SK-N-SH (cell line): ENCODE measurements at regions not wholly inside any gene's neighbourhood (a gene's known extent, or its start where the extent isn't known, plus 50 kb on each side); places are given as distances from the start of the nearest gene placed in this dataset.

Source experiments
- CTCF ChIA-PET: fragments of 300-600, 350-600 bp; formaldehyde crosslinking; extraction: SDS; loops from one replicate; lab custom pipeline; 2021; lab: Yijun Ruan, JAX
- POLR2A ChIA-PET: fragments of 350-600 bp; sonication (Branson Sonifier 250); formaldehyde crosslinking; extraction: SDS; loops from one replicate; lab custom pipeline; 2020; ENCODE audit warnings: antibody characterized with exemption, inconsistent platforms; lab: Yijun Ruan, JAX
- DNase-seq: peaks from one replicate; pipeline ENCODE4 v3.0.0; 2012
- H2AFZ ChIP-seq: fragments of 200-600 bp; sonication (generic); 2 replicates; pipeline ENCODE4 v1.8.1; 2016; ENCODE audit warnings: antibody characterized with exemption, mild to moderate bottlenecking, low read depth
- H3F3A ChIP-seq: fragments of 200-600 bp; sonication (generic); replicated peaks from 2 replicates; pipeline ENCODE3; 2016; ENCODE audit warnings: antibody characterized with exemption, mild to moderate bottlenecking; ENCODE audit not compliant: insufficient read depth
- H3K27ac ChIP-seq, 2 experiments: fragments of 200-500 bp in 1 of 2; fragments of 200-600 bp in 1 of 2; sonication (Bioruptor generic) in 1 of 2; sonication (generic), shearing (Covaris generic) in 1 of 2; 2 replicates each; pipeline versions ENCODE4 v1.5.1 to v1.6.1; 2014 to 2016; ENCODE audit warnings: low read depth in 2 of 2, inconsistent platforms in 1 of 2, low read length in 1 of 2, mild to moderate bottlenecking in 1 of 2, mixed read lengths in 1 of 2
- H3K27me3 ChIP-seq: fragments of 200-600 bp; sonication (generic), shearing (Covaris generic); 2 replicates; pipeline ENCODE4 v1.6.1; 2016; ENCODE audit warnings: mixed run types; ENCODE audit not compliant: insufficient read depth
- H3K36me3 ChIP-seq, 2 experiments: fragments of 200-500 bp in 1 of 2; fragments of 200-600 bp in 1 of 2; sonication (Bioruptor generic) in 1 of 2; sonication (generic) in 1 of 2; replicated peaks in 1 of 2; 2 replicates each; pipeline versions ENCODE3 to v1.5.1; 2014 to 2016; ENCODE audit warnings: low read length in 1 of 2, mild to moderate bottlenecking in 1 of 2; ENCODE audit not compliant: insufficient read depth in 2 of 2, control insufficient read depth in 1 of 2
- H3K4me1 ChIP-seq, 2 experiments: fragments of 200-500 bp in 1 of 2; fragments of 200-600 bp in 1 of 2; sonication (Bioruptor generic) in 1 of 2; sonication (generic), shearing (Covaris generic) in 1 of 2; 2 replicates each; pipeline versions ENCODE4 v1.5.1 to v1.6.1; 2014 to 2016; ENCODE audit warnings: low read depth in 1 of 2, low read length in 1 of 2, mixed run types in 1 of 2; ENCODE audit not compliant: insufficient read depth in 2 of 2, control insufficient read depth in 1 of 2
- H3K4me2 ChIP-seq: fragments of 200-600 bp; sonication (generic), shearing (Covaris generic); 2 replicates; pipeline ENCODE4 v1.6.1; 2017; ENCODE audit warnings: mixed run types
- H3K4me3 ChIP-seq, 2 experiments: fragments of 200-500 bp in 1 of 2; fragments of 200-600 bp in 1 of 2; sonication (Bioruptor generic) in 1 of 2; sonication (generic), shearing (Covaris generic) in 1 of 2; 2 replicates each; pipeline versions ENCODE4 v1.5.1 to v1.8.1; 2014 to 2016; ENCODE audit warnings: low read depth in 2 of 2, inconsistent platforms in 1 of 2, low read length in 1 of 2, mild to moderate bottlenecking in 1 of 2, mixed read lengths in 1 of 2, moderate library complexity in 1 of 2
- H3K79me2 ChIP-seq: fragments of 200-600 bp; sonication (generic); 2 replicates; pipeline ENCODE4 v1.8.1; 2017; ENCODE audit warnings: mild to moderate bottlenecking; ENCODE audit not compliant: insufficient read depth
- H3K9ac ChIP-seq: fragments of 200-600 bp; sonication (generic); 2 replicates; pipeline ENCODE4 v1.6.1; 2017; ENCODE audit warnings: mixed run types
- H3K9me2 ChIP-seq: fragments of 200-600 bp; sonication (generic); 2 replicates; pipeline ENCODE4 v1.6.1; 2017; ENCODE audit warnings: mixed run types
- H3K9me3 ChIP-seq: fragments of 200-600 bp; sonication (generic); 2 replicates; pipeline ENCODE4 v1.6.1; 2017; ENCODE audit warnings: mixed run types, mild to moderate bottlenecking, moderate library complexity
- H4K20me1 ChIP-seq: fragments of 200-600 bp; sonication (generic); 2 replicates; pipeline ENCODE4 v1.6.1; 2017; ENCODE audit warnings: mild to moderate bottlenecking, mixed run types; ENCODE audit not compliant: insufficient read depth
- CHD2 ChIP-seq: fragments of 150-350 bp; IDR thresholded peaks from 2 replicates; pipeline ENCODE4 v1.6.1; 2018; ENCODE audit warnings: low read length; ENCODE audit not compliant: partially characterized antibody
- EZH2phosphoT487 ChIP-seq: fragments of 200-600 bp; sonication (generic); IDR thresholded peaks from 2 replicates; pipeline ENCODE4 v1.6.1; 2017; ENCODE audit warnings: low read depth, mixed run types, mild to moderate bottlenecking, antibody characterized with exemption, moderate library complexity, borderline replicate concordance
- FOXJ3 ChIP-seq: sonication (generic); formaldehyde crosslinking; IDR thresholded peaks from 2 replicates; pipeline ENCODE4 v1.5.1; 2020; ENCODE audit warnings: mild to moderate bottlenecking, missing genetic modification reagents
- FOXM1 ChIP-seq: IDR thresholded peaks from 2 replicates; pipeline ENCODE4 v1.4.0; 2012; ENCODE audit warnings: low read depth, mild to moderate bottlenecking
- IRF3 ChIP-seq: fragments of 150-350 bp; IDR thresholded peaks from 2 replicates; pipeline ENCODE4 v1.6.1; 2016; ENCODE audit warnings: mild to moderate bottlenecking, low read depth, low read length
- MAX ChIP-seq: IDR thresholded peaks from 2 replicates; pipeline ENCODE4 v1.4.0; 2012; ENCODE audit warnings: low read depth
- MEF2A ChIP-seq: IDR thresholded peaks from 2 replicates; pipeline ENCODE4 v1.4.0; 2012; ENCODE audit warnings: low read depth, borderline replicate concordance
- MXI1 ChIP-seq: IDR thresholded peaks from 2 replicates; pipeline ENCODE4 v1.6.1; 2012; ENCODE audit warnings: mild to moderate bottlenecking, low read depth, low read length, improper control_type of control experiment
- NFIC ChIP-seq: IDR thresholded peaks from 2 replicates; pipeline ENCODE4 v1.4.0; 2012; ENCODE audit warnings: borderline replicate concordance
- NRF1 ChIP-seq: IDR thresholded peaks from 2 replicates; pipeline ENCODE4 v1.6.1; 2012; ENCODE audit warnings: low read depth, mild to moderate bottlenecking, low read length
- POLR2AphosphoS5 ChIP-seq: IDR thresholded peaks from 2 replicates; pipeline ENCODE4 v1.6.1; 2012; ENCODE audit warnings: low read depth, low read length
- RAD21 ChIP-seq: IDR thresholded peaks from 2 replicates; pipeline ENCODE4 v1.6.1; 2012; ENCODE audit warnings: mild to moderate bottlenecking, low read length
- RCOR1 ChIP-seq: fragments of 150-350 bp; IDR thresholded peaks from 2 replicates; pipeline ENCODE4 v1.6.1; 2017; ENCODE audit warnings: antibody characterized with exemption, low read length
- RFX5 ChIP-seq: IDR thresholded peaks from 2 replicates; pipeline ENCODE4 v1.6.1; 2012; ENCODE audit warnings: mild to moderate bottlenecking, improper control_type of control experiment, low read length
- RXRA ChIP-seq: IDR thresholded peaks from 2 replicates; pipeline ENCODE4 v1.4.0; 2012; ENCODE audit warnings: low read depth, mild to moderate bottlenecking, borderline replicate concordance
- SMC3 ChIP-seq: IDR thresholded peaks from 2 replicates; pipeline ENCODE4 v1.6.1; 2012; ENCODE audit warnings: low read depth, low read length, improper control_type of control experiment
- TEAD4 ChIP-seq: IDR thresholded peaks from 2 replicates; pipeline ENCODE4 v1.4.0; 2012; ENCODE audit warnings: mild to moderate bottlenecking, borderline replicate concordance; ENCODE audit not compliant: insufficient read depth
- USF1 ChIP-seq: IDR thresholded peaks from 2 replicates; pipeline ENCODE4 v1.4.0; 2012; ENCODE audit warnings: low read depth, borderline replicate concordance
- YY1 ChIP-seq: IDR thresholded peaks from 2 replicates; pipeline ENCODE4 v1.4.0; 2012; ENCODE audit warnings: low read depth, mild to moderate bottlenecking
- WGBS: methylation state at CpG from one replicate; pipeline ENCODE4 v1.1.6; 2017; ENCODE audit warnings: low lambda C conversion rate; 5-methylcytosine and 5-hydroxymethylcytosine counted together
- TF ChIP-seq, protein P1 (sequence below): fragments of 150-350 bp; IDR thresholded peaks from 2 replicates; pipeline ENCODE4 v1.6.1; 2017; ENCODE audit warnings: antibody characterized with exemption, low read length, low read depth, borderline replicate concordance
- TF ChIP-seq, protein P2 (sequence below): fragments of 200-600 bp; sonication (generic); IDR thresholded peaks from 2 replicates; pipeline ENCODE4 v1.6.1; 2017; ENCODE audit warnings: antibody characterized with exemption, mild to moderate bottlenecking, moderate library complexity

GRCh38 chr7:46859963-46860475 is 721.9 kb downstream of the TNS3 start (continued):
- no peak for TF ChIP-seq IRF3
- no peak for TF ChIP-seq CHD2
- peak; percentile 73; the same call in 1 of the 2 replicates for TF ChIP-seq MEF2A
- 0 out of 2 replicates have a peak, but pooled peaks have one; percentile 26 for TF ChIP-seq YY1
- TF ChIP-seq, protein P1, sequence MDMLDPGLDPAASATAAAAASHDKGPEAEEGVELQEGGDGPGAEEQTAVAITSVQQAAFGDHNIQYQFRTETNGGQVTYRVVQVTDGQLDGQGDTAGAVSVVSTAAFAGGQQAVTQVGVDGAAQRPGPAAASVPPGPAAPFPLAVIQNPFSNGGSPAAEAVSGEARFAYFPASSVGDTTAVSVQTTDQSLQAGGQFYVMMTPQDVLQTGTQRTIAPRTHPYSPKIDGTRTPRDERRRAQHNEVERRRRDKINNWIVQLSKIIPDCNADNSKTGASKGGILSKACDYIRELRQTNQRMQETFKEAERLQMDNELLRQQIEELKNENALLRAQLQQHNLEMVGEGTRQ = no peak
- TF ChIP-seq RAD21 = no peak
- no peak for TF ChIP-seq EZH2phosphoT487
- TF ChIP-seq MAX = peak; percentile 84
- TF ChIP-seq POLR2AphosphoS5 = peak; percentile 73; the same call in 1 of the 2 replicates

DNA sequence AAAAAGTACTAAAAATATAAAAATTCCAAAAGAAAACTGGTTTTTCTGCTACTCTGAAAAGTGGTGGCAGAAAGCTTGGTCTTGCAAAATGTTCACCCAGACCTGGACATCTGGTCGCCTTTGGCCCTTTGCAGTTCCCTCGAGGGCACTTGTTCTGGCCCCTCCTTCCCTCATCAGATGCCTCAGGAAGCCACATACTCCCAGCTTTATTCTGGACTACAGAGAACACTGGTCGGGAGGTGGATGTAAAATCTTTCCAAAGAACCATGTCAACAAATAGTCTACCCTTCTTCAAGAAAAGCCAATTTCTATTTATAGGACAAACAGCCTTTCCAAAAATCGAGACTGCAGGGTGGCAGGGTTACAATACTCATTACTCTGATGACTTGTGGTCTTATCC is 726.1 kb downstream of the TNS3 start:
- 79% methylated on average over 4 of the region's 4 CpGs for WGBS
- Histone ChIP-seq H3K4me2 (no peak overlapping the region), H3K27me3 (no peaks in the 10 kb centered on the region), H3K9ac (no peak overlapping the region), H3K9me2 (no peaks in the 10 kb centered on the region), H3K79me2 (no peaks in the 10 kb centered on the region), H3K4me3 (no peak overlapping the region), H3K9me3 (no peaks in the 10 kb centered on the region), H4K20me1 (no peaks in the 10 kb centered on the region), H3K36me3 (no peaks in the 10 kb centered on the region), H3F3A (peaks cover 26% of the 10 kb centered on the region), H2AFZ (no peak overlapping the region), H3K4me1 (peaks cover 11 to 27% of the 10 kb centered on the region in 2 experiments), H3K27ac (peak overlapping the region in 1 of 2 experiments; percentile 49; a peak in 2 of 4 replicates)
- no peak for DNase-seq
- ChIA-PET CTCF (no interaction called here), POLR2A (no interaction called here)
- TF ChIP-seq RXRA = no peak
- no peak for TF ChIP-seq RAD21
- TF ChIP-seq RFX5 = no peak
- TF ChIP-seq FOXM1 = no peak
- TF ChIP-seq POLR2AphosphoS5 = no peak
- TF ChIP-seq NRF1 = no peak
- TF ChIP-seq NFIC = no peak
- TF ChIP-seq SMC3 = no peak
- no peak for TF ChIP-seq MAX
- no peak for TF ChIP-seq TEAD4
- TF ChIP-seq MEF2A = no peak
- TF ChIP-seq RCOR1 = no peak
- TF ChIP-seq, protein P1 = no peak
- TF ChIP-seq, protein P2, sequence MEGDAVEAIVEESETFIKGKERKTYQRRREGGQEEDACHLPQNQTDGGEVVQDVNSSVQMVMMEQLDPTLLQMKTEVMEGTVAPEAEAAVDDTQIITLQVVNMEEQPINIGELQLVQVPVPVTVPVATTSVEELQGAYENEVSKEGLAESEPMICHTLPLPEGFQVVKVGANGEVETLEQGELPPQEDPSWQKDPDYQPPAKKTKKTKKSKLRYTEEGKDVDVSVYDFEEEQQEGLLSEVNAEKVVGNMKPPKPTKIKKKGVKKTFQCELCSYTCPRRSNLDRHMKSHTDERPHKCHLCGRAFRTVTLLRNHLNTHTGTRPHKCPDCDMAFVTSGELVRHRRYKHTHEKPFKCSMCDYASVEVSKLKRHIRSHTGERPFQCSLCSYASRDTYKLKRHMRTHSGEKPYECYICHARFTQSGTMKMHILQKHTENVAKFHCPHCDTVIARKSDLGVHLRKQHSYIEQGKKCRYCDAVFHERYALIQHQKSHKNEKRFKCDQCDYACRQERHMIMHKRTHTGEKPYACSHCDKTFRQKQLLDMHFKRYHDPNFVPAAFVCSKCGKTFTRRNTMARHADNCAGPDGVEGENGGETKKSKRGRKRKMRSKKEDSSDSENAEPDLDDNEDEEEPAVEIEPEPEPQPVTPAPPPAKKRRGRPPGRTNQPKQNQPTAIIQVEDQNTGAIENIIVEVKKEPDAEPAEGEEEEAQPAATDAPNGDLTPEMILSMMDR = no peak
- TF ChIP-seq FOXJ3 = no peak
- no peak for TF ChIP-seq CHD2
- TF ChIP-seq MXI1 = no peak
- no peak for TF ChIP-seq USF1
